ENCODE measurements at regions not wholly inside any gene's neighbourhood (a gene's known extent, or its start where the extent isn't known, plus 50 kb on each side); places are given as distances from the start of the nearest gene placed in this dataset.

- TF ChIP-seq, protein P1, sequence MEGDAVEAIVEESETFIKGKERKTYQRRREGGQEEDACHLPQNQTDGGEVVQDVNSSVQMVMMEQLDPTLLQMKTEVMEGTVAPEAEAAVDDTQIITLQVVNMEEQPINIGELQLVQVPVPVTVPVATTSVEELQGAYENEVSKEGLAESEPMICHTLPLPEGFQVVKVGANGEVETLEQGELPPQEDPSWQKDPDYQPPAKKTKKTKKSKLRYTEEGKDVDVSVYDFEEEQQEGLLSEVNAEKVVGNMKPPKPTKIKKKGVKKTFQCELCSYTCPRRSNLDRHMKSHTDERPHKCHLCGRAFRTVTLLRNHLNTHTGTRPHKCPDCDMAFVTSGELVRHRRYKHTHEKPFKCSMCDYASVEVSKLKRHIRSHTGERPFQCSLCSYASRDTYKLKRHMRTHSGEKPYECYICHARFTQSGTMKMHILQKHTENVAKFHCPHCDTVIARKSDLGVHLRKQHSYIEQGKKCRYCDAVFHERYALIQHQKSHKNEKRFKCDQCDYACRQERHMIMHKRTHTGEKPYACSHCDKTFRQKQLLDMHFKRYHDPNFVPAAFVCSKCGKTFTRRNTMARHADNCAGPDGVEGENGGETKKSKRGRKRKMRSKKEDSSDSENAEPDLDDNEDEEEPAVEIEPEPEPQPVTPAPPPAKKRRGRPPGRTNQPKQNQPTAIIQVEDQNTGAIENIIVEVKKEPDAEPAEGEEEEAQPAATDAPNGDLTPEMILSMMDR (IDR thresholded peaks at IDR 0.05): no peak
- TF ChIP-seq POLR2AphosphoS5 (IDR thresholded peaks at IDR 0.05): no peak
Observed at GRCh38 chrX:36640232-36640631, 367.9 kb upstream of the FAM47C start.

Measured in breast epithelium (tissue), 3 donors.